NCI-H2029 treated with DMSO at 0.1 percent for 48 hours (cell line): ENCODE measurements at regions not wholly inside any gene's neighbourhood (a gene's known extent, or its start where the extent isn't known, plus 50 kb on each side); places are given as distances from the start of the nearest gene placed in this dataset.

Experiments
- DNase-seq: peaks from one replicate; lab custom pipeline; 2025; lab: John Stamatoyannopoulos, UW

- no peak for DNase-seq
These were observed 155.9 kb upstream of the RASGEF1B start for GRCh38 chr4:81627590-81627989.

GRCh38 chr4:81626851-81627250, 155.1 kb upstream of the RASGEF1B start:
- DNase-seq: no peak

GRCh38 chr4:81625422-81626417, 154.0 kb upstream of the RASGEF1B start:
- DNase-seq: peak; percentile 23

- no peak for DNase-seq
These were observed 151.7 kb upstream of the RASGEF1B start for GRCh38 chr4:81623434-81623833.

- DNase-seq: no peak
These were observed 150.9 kb upstream of the RASGEF1B start for GRCh38 chr4:81622474-81623184.

- DNase-seq: no peak
These were observed 150.3 kb upstream of the RASGEF1B start for GRCh38 chr4:81622028-81622427.

- DNase-seq: no peak
These were observed 149.8 kb upstream of the RASGEF1B start for GRCh38 chr4:81621490-81621889.

GRCh38 chr4:81620442-81620841, 148.7 kb upstream of the RASGEF1B start:
- DNase-seq: no peak

- DNase-seq: no peak
These were observed 145.8 kb upstream of the RASGEF1B start for GRCh38 chr4:81617545-81617944.

- no peak for DNase-seq
These were observed 139.5 kb upstream of the RASGEF1B start for GRCh38 chr4:81611221-81611620.

- DNase-seq: no peak
These were observed 138.1 kb upstream of the RASGEF1B start for GRCh38 chr4:81609844-81610243.

- DNase-seq: no peak
These were observed 136.2 kb upstream of the RASGEF1B start for GRCh38 chr4:81607950-81608349.

- no peak for DNase-seq
These were observed 135.2 kb upstream of the RASGEF1B start for GRCh38 chr4:81606801-81607501.

GRCh38 chr4:81606166-81606565, 134.5 kb upstream of the RASGEF1B start:
- no peak for DNase-seq

- DNase-seq: no peak
These were observed 133.6 kb upstream of the RASGEF1B start for GRCh38 chr4:81605271-81605670.

- DNase-seq: no peak
These were observed 133.0 kb upstream of the RASGEF1B start for GRCh38 chr4:81604683-81605218.

- DNase-seq: no peak
These were observed 131.1 kb upstream of the RASGEF1B start for GRCh38 chr4:81602854-81603253.

- no peak for DNase-seq
These were observed 129.6 kb upstream of the RASGEF1B start for GRCh38 chr4:81601358-81601694.

- no peak for DNase-seq
These were observed 129.0 kb upstream of the RASGEF1B start for GRCh38 chr4:81600520-81601357.

- DNase-seq: no peak
These were observed 128.2 kb upstream of the RASGEF1B start for GRCh38 chr4:81599742-81600380.
